Suprapubic skin (tissue), 4 donors: ENCODE measurements at regions not wholly inside any gene's neighbourhood (a gene's known extent, or its start where the extent isn't known, plus 50 kb on each side); places are given as distances from the start of the nearest gene placed in this dataset.
A peak's percentile ranks its signal among the peaks of the same experiment; 100 is the strongest.
"Not testable (repeated sequence)": the region's sequence is repeated elsewhere in the genome, so short reads cannot be mapped to it uniquely, and the experiment has no call there.

ENCODE experiments used
- DNase-seq, 2 donors: peaks; one replicate each; pipeline ENCODE4 v3.0.0-alpha.2; 2019; ENCODE audit warnings: low spot score in 2 of 2
- H3K27ac ChIP-seq: fragments of 200-600 bp; sonication (generic); one replicate; pipeline ENCODE4 v1.5.1; 2019
- H3K27me3 ChIP-seq: fragments of 200-600 bp; sonication (generic); one replicate; pipeline ENCODE4 v1.5.1; 2019
- H3K36me3 ChIP-seq: fragments of 200-600 bp; sonication (generic); one replicate; pipeline ENCODE4 v1.5.1; 2019
- H3K4me1 ChIP-seq: fragments of 200-600 bp; sonication (generic); one replicate; pipeline ENCODE4 v1.5.1; 2019
- H3K4me3 ChIP-seq: fragments of 200-600 bp; sonication (generic); one replicate; pipeline ENCODE4 v1.5.1; 2019; ENCODE audit warnings: mild to moderate bottlenecking
- H3K9me3 ChIP-seq: fragments of 200-600 bp; sonication (generic); one replicate; pipeline ENCODE4 v1.5.1; 2019
- CTCF ChIP-seq, 2 donors: fragments of 200-600 bp in 1 of 2; fragments of 450-650 bp in 1 of 2; sonication (generic) in 1 of 2; IDR thresholded peaks; one replicate each; pipeline ENCODE4 v1.5.1; 2016 to 2019; ENCODE audit warnings: antibody characterized with exemption in 2 of 2, mild to moderate bottlenecking in 1 of 2, moderate library complexity in 1 of 2
- EP300 ChIP-seq: sonication (generic); formaldehyde crosslinking; IDR thresholded peaks from one replicate; pipeline ENCODE4 v1.6.1; 2017; ENCODE audit warnings: antibody characterized with exemption
- POLR2A ChIP-seq, 2 donors: fragments of 450-650 bp; IDR thresholded peaks; one replicate each; pipeline ENCODE4 v1.6.1; 2017; ENCODE audit warnings: antibody characterized with exemption in 2 of 2, mild to moderate bottlenecking in 2 of 2, moderate library complexity in 2 of 2
- POLR2AphosphoS5 ChIP-seq, 3 donors: sonication (generic); formaldehyde crosslinking; IDR thresholded peaks; one replicate each; pipeline ENCODE4 v1.6.1; 2017; ENCODE audit warnings: antibody characterized with exemption in 3 of 3
- WGBS: methylation state at CpG from one replicate; pipeline ENCODE4 v1.1.5; 2018; 5-methylcytosine and 5-hydroxymethylcytosine counted together

GRCh38 chr4:118410138-118410537 lies 57.3 kb upstream of the PRSS12 start:
- TF ChIP-seq POLR2AphosphoS5 (IDR thresholded peaks at IDR 0.05): no peak
- no peak for TF ChIP-seq POLR2A (IDR thresholded peaks at IDR 0.05)
- TF ChIP-seq EP300: no peak
- TF ChIP-seq CTCF (IDR thresholded peaks at IDR 0.05): no peak
- DNase-seq: no peak
- Histone ChIP-seq H3K4me1 (no peaks in the 10 kb centered on the region), H3K27ac (no peak overlapping the region), H3K36me3 (no peaks in the 10 kb centered on the region), H3K4me3 (no peak overlapping the region), H3K27me3 (no peaks in the 10 kb centered on the region), H3K9me3 (no peaks in the 10 kb centered on the region)
- WGBS: 61% methylated on average over 3 of the region's 3 CpGs

GRCh38 chr4:118417325-118417724 lies 64.5 kb upstream of the PRSS12 start:
- H3K4me3 ChIP-seq: no peak overlapping the region
- no peak overlapping the region for H3K27ac ChIP-seq
- no peaks in the 10 kb centered on the region for H3K4me1 ChIP-seq
- DNase-seq: no peak
- TF ChIP-seq CTCF (IDR thresholded peaks at IDR 0.05): no peak
- no peak for TF ChIP-seq POLR2AphosphoS5 (IDR thresholded peaks at IDR 0.05)
- no peak for TF ChIP-seq POLR2A (IDR thresholded peaks at IDR 0.05)
- no peak for TF ChIP-seq EP300
- no peaks in the 10 kb centered on the region for H3K36me3 ChIP-seq
- H3K27me3 ChIP-seq: no peaks in the 10 kb centered on the region
- no peaks in the 10 kb centered on the region for H3K9me3 ChIP-seq

- not testable (repeated sequence) for H3K27ac ChIP-seq
Observed at GRCh38 chr4:118417800-118418199, 65.0 kb upstream of the PRSS12 start.

GRCh38 chr4:118418396-118418795 lies 65.6 kb upstream of the PRSS12 start:
- H3K27me3 ChIP-seq, H3K27ac ChIP-seq, DNase-seq, H3K36me3 ChIP-seq, H3K4me1 ChIP-seq, H3K4me3 ChIP-seq, H3K9me3 ChIP-seq: not testable (repeated sequence)
- WGBS: 77% methylated on average over 2 of the region's 2 CpGs

More at GRCh38 chr4:118417800-118418199, 65.0 kb upstream of the PRSS12 start:
- not testable (repeated sequence) for H3K9me3 ChIP-seq, H3K27me3 ChIP-seq, DNase-seq, H3K36me3 ChIP-seq, H3K4me3 ChIP-seq, H3K4me1 ChIP-seq
- 80% methylated on average over 5 of the region's 5 CpGs for WGBS

- H3K9me3 ChIP-seq, H3K27ac ChIP-seq, H3K4me1 ChIP-seq, DNase-seq, H3K27me3 ChIP-seq, H3K4me3 ChIP-seq, H3K36me3 ChIP-seq: not testable (repeated sequence)
- 42% methylated on average over 7 of the region's 7 CpGs for WGBS
Observed at GRCh38 chr4:118419626-118420025, 66.8 kb upstream of the PRSS12 start.

GRCh38 chr4:118424062-118424461 lies 71.3 kb upstream of the PRSS12 start:
- H3K4me1 ChIP-seq, H3K27ac ChIP-seq, H3K9me3 ChIP-seq, H3K4me3 ChIP-seq, H3K27me3 ChIP-seq, DNase-seq, H3K36me3 ChIP-seq: not testable (repeated sequence)
- 0% methylated on average over 1 of the region's 5 CpGs for WGBS
- TF ChIP-seq CTCF (IDR thresholded peaks at IDR 0.05): peak in 1 of 2 donors; percentile 36

GRCh38 chr4:118428881-118429280 lies 76.1 kb upstream of the PRSS12 start:
- H3K9me3 ChIP-seq, H3K27ac ChIP-seq, H3K36me3 ChIP-seq, DNase-seq, H3K4me3 ChIP-seq, H3K4me1 ChIP-seq, H3K27me3 ChIP-seq: not testable (repeated sequence)
- WGBS: no CpG with 5 or more reads among the region's 1 CpG

- H3K36me3 ChIP-seq, H3K4me3 ChIP-seq, DNase-seq, H3K9me3 ChIP-seq, H3K27me3 ChIP-seq, H3K27ac ChIP-seq, H3K4me1 ChIP-seq: not testable (repeated sequence)
- WGBS: 65% methylated on average over 5 of the region's 5 CpGs
Observed at GRCh38 chr4:118432359-118432758, 79.6 kb upstream of the PRSS12 start.

GRCh38 chr4:118433612-118434375 lies 81.0 kb upstream of the PRSS12 start:
- H3K27ac ChIP-seq, H3K4me1 ChIP-seq, H3K4me3 ChIP-seq, H3K36me3 ChIP-seq, H3K9me3 ChIP-seq, DNase-seq, H3K27me3 ChIP-seq: not testable (repeated sequence)
- WGBS: 30% methylated on average over 5 of the region's 5 CpGs

- not testable (repeated sequence) for H3K27me3 ChIP-seq, H3K27ac ChIP-seq, H3K9me3 ChIP-seq, H3K4me3 ChIP-seq, DNase-seq, H3K36me3 ChIP-seq, H3K4me1 ChIP-seq
- 68% methylated on average over 3 of the region's 3 CpGs for WGBS
Observed at GRCh38 chr4:118435415-118435814, 82.6 kb upstream of the PRSS12 start.
